Right lobe of liver (tissue), 6 donors: ENCODE measurements at regions not wholly inside any gene's neighbourhood (a gene's known extent, or its start where the extent isn't known, plus 50 kb on each side); places are given as distances from the start of the nearest gene placed in this dataset.
"Not testable (repeated sequence)": the region's sequence is repeated elsewhere in the genome, so short reads cannot be mapped to it uniquely, and the experiment has no call there.

Source experiments
- ATAC-seq, 4 donors: fragments of 200-7000 bp; cut with Tn5 transposase; one replicate each; pipeline ENCODE4 v1.9.1; 2020; ENCODE audit warnings: mild to moderate bottlenecking in 4 of 4, moderate library complexity in 4 of 4
- DNase-seq, 3 donors: peaks; one replicate each; pipeline ENCODE4 v3.0.0-alpha.2; 2020
- H3K27ac ChIP-seq, 3 donors: fragments of 200-600 bp; one replicate each; pipeline ENCODE4 v1.8.0; 2022
- H3K27me3 ChIP-seq, 2 donors: fragments of 200-600 bp; one replicate each; pipeline ENCODE4 v1.8.0; 2022
- H3K36me3 ChIP-seq, 4 donors: fragments of 200-600 bp; sonication (generic) in 1 of 4; one replicate each; pipeline versions ENCODE4 v1.5.1 to v1.8.0; 2017 to 2022; ENCODE audit warnings: control low read depth in 1 of 4
- H3K4me1 ChIP-seq, 4 donors: fragments of 200-600 bp; sonication (generic) in 1 of 4; one replicate each; pipeline versions ENCODE4 v1.5.1 to v1.8.0; 2017 to 2022; ENCODE audit warnings: control low read depth in 1 of 4
- H3K4me3 ChIP-seq, 3 donors: fragments of 200-600 bp; one replicate each; pipeline ENCODE4 v1.8.0; 2022
- H3K9me3 ChIP-seq, 4 donors: fragments of 200-600 bp; sonication (generic) in 1 of 4; one replicate each; pipeline versions ENCODE4 v1.5.1 to v1.8.0; 2017 to 2022; ENCODE audit warnings: control low read depth in 1 of 4
- CTCF ChIP-seq, 4 donors: fragments of 200-600 bp in 3 of 4; fragments of 450-650 bp in 1 of 4; IDR thresholded peaks; one replicate each; pipeline versions ENCODE4 v1.5.1 to v1.8.0; 2016 to 2022; ENCODE audit warnings: antibody characterized with exemption in 4 of 4, mild to moderate bottlenecking in 2 of 4
- POLR2A ChIP-seq: fragments of 450-650 bp; IDR thresholded peaks from one replicate; pipeline ENCODE4 v1.6.1; 2017; ENCODE audit warnings: antibody characterized with exemption, mild to moderate bottlenecking
- WGBS: methylation state at CpG from one replicate; pipeline ENCODE4 v1.1.6; 2018; ENCODE audit warnings: low coverage, low lambda C conversion rate; ENCODE audit not compliant: insufficient coverage; ENCODE audit errors: missing lambda C conversion rate; 5-methylcytosine and 5-hydroxymethylcytosine counted together
- intact Hi-C, 2 donors: fragments of 100-400 bp; cut with DNase I; formaldehyde crosslinking; loops; one replicate each; pipeline versions ENCODE4 v1.11.2 to v1.14.1; 2022
- donor health status: DM: no; HTN: yes; CAD: no.
- donor health status: DM: no; HTN: no; CAD: no.
- donor health status: DM: no; HTN: no; CAD: no.
- donor health status: DM: no; HTN: yes; CAD: no.
- donor health status: DM: no; HTN: yes; CAD: no.

- Histone ChIP-seq H3K4me3 (no peak overlapping the region), H3K36me3 (no peaks in the 10 kb centered on the region), H3K9me3 (no peaks in the 10 kb centered on the region), H3K27me3 (no peaks in the 10 kb centered on the region), H3K4me1 (no peaks in the 10 kb centered on the region), H3K27ac (no peak overlapping the region)
- DNase-seq (no peak), ATAC-seq (no peak)
- intact Hi-C loops = no loop called here
- WGBS = 71% methylated on average over 4 of the region's 4 CpGs
- TF ChIP-seq CTCF (IDR thresholded peaks at IDR 0.05) (no peak), POLR2A (no peak)
These were observed 60.7 kb upstream of the RBM19 start for GRCh38 chr12:114026805-114027204.

- no peaks in the 10 kb centered on the region for H3K27me3 ChIP-seq
- H3K4me3 ChIP-seq = no peak overlapping the region
- H3K9me3 ChIP-seq = no peaks in the 10 kb centered on the region
- WGBS = 17% methylated on average over 1 of the region's 3 CpGs
- H3K4me1 ChIP-seq = no peaks in the 10 kb centered on the region
- H3K27ac ChIP-seq = no peak overlapping the region
- no peak for DNase-seq
- TF ChIP-seq POLR2A (no peak), CTCF (IDR thresholded peaks at IDR 0.05) (no peak)
- intact Hi-C loops = no loop called here
- no peaks in the 10 kb centered on the region for H3K36me3 ChIP-seq
- ATAC-seq = no peak
These were observed 59.8 kb upstream of the RBM19 start for GRCh38 chr12:114025935-114026334.

GRCh38 chr12:114022081-114022480 is 56.0 kb upstream of the RBM19 start:
- H3K4me3 ChIP-seq, H3K27me3 ChIP-seq, ATAC-seq, DNase-seq, H3K4me1 ChIP-seq, H3K27ac ChIP-seq, H3K9me3 ChIP-seq, H3K36me3 ChIP-seq, intact Hi-C loops: not testable (repeated sequence)
- 96% methylated on average over 4 of the region's 5 CpGs for WGBS

- ATAC-seq (no peak), DNase-seq (no peak)
- no peak for TF ChIP-seq POLR2A
- no peak for TF ChIP-seq CTCF (IDR thresholded peaks at IDR 0.05)
- no peaks in the 10 kb centered on the region for H3K4me1 ChIP-seq
- no peaks in the 10 kb centered on the region for H3K36me3 ChIP-seq
- H3K27me3 ChIP-seq = no peaks in the 10 kb centered on the region
- H3K9me3 ChIP-seq = no peaks in the 10 kb centered on the region
- H3K4me3 ChIP-seq = no peak overlapping the region
- WGBS = 8% methylated on average over 1 of the region's 1 CpG
- no peak overlapping the region for H3K27ac ChIP-seq
- intact Hi-C loops = no loop called here
These were observed 52.5 kb upstream of the RBM19 start for GRCh38 chr12:114018669-114019068.
